NOMO-1 treated with dmso at 0.1 percent for 144 hours (cell line): ENCODE measurements at regions not wholly inside any gene's neighbourhood (a gene's known extent, or its start where the extent isn't known, plus 50 kb on each side); places are given as distances from the start of the nearest gene placed in this dataset.

Experiments
- DNase-seq: peaks from one replicate; lab custom pipeline; 2025; ENCODE audit not compliant: unreplicated experiment; lab: John Stamatoyannopoulos, UW

DNA sequence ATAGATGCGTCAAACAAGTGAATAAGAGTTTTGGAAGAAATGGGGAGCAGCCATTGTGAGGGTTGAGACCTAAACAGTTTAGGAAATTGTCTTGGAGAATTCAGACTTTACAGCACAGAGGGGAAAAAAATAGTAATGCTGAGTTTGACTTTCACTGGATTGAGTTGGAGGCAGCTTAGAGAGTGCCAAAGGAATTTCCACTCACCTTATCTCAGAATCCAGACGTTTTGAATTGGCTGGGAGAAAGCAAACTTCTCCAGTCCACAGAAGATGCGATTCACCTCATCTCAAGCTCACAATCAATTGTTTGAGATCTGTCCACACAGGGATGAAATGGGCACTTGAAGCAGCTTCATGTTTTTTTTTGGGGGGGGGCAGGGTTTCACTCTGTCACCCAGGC lies 663.5 kb upstream of the SALL1 start:
- DNase-seq = no peak

DNA sequence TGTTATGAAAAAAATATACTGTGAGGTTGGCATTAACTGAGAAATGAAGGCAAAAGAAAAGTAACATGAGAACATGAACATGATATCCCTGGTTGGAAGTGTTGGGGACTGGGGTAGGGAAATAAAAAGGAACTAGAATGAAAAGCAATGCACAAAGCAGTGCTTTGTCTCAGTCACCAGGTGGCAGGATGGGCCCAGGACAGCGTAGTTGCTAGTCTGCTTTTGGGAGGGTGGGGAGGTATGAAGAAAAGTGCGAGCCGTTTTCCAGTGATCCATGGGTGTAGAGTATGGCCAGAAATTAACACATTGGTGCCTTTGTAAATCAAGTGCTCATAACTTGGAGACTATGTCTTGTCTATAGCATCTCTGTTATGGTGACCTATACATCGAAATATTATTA lies 662.5 kb upstream of the SALL1 start:
- no peak for DNase-seq

DNA sequence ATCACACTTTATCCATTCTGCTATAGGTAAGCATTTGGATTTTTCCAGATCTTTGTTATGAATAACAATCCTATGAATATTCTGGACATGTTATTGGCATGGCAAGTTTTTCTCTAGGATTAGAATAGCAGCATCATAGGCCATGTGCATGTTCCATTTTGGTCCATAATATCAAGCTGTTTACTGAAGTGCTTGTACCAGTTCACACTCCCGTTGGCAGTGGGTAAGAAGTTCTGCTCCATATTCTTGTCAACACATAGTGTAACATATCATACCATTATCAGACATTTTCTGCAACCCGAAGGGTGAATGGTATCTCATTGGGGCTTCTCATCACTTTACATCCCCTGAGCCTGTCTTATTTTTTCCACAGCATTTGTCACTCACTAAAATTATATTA lies 661.9 kb upstream of the SALL1 start:
- no peak for DNase-seq

DNA sequence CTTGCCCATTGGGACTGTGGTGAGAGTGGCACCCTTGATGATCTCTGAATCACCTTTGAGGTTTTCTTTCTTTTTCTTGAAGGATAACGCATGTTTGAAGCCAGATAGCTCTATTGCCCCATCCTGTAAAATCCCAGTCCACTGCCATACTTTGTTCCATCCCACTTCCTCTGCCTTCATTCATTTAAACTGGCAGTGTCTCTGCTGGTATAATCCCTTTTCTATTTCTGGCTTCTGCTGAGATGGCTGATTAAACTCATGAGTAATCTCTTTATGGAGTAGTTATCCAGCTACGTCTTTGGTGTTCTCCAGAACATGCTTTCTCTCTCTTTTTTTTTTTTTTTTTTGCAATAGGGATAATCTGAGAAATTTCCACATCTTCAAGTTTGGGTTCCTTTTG lies 656.5 kb upstream of the SALL1 start:
- DNase-seq = no peak

DNA sequence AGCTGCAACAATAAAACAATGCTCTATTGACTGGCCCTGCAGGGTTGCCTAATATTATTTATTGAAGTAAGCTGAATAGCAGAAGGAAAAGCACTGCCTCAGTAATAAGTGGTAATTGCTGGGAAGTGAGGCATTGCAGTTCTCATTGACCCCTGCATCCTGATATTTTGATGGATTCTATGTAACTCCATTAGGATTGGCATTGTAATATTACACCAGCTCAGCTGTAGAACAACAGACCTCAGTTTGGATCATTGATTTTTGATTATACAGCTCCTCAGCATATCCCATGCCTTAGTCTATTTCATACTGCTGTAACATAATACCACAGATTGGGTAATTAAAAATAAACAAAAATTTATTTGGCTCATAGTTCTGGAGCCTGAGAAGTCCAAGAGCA lies 650.6 kb upstream of the SALL1 start:
- no peak for DNase-seq

DNA sequence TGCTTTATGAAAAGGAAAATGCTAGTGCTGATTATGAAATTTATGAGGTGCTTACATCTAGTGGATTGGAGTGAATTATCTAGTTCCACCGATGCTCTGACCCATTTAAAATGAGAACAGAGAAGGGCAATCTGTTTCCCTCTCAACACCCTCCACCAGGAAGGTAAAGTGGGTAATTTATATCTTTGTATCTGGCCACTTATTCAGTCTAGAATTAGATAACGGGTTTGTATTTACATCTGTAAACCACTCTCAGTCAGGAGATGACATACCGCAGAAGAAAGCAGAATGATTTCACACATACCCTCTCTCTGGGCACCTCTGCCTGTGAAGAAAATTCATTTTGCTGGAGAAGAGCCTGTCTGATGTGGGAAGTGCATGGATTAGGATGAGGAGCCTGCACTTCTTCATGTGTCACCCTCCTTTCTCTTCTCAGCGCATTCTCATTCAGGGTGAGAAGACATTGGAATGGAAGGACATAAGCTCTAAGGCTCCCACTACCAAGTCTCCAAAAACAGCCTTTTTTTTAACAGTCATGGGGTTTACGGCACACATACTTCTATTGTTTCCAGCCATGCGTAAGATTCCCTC lies 646.7 kb upstream of the SALL1 start:
- DNase-seq = no peak

DNA sequence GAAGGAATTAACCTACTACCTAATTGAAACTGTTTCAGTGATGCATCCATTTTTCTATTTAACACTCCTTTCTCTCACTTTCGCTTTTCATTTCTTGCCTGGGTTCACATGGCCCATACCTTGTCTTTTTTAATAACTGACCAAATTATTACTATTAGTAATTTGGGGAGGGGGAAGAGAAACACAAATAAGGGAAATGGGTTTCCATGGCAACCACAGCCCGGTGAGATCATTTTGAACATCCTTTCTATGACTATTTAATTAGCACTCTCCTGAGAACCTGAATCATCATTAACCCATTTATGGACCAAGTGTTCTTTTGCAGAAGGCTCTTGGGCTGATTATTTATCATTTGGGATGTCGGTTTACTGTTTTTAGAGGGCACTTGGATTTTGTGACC lies 628.2 kb upstream of the SALL1 start:
- no peak for DNase-seq

DNA sequence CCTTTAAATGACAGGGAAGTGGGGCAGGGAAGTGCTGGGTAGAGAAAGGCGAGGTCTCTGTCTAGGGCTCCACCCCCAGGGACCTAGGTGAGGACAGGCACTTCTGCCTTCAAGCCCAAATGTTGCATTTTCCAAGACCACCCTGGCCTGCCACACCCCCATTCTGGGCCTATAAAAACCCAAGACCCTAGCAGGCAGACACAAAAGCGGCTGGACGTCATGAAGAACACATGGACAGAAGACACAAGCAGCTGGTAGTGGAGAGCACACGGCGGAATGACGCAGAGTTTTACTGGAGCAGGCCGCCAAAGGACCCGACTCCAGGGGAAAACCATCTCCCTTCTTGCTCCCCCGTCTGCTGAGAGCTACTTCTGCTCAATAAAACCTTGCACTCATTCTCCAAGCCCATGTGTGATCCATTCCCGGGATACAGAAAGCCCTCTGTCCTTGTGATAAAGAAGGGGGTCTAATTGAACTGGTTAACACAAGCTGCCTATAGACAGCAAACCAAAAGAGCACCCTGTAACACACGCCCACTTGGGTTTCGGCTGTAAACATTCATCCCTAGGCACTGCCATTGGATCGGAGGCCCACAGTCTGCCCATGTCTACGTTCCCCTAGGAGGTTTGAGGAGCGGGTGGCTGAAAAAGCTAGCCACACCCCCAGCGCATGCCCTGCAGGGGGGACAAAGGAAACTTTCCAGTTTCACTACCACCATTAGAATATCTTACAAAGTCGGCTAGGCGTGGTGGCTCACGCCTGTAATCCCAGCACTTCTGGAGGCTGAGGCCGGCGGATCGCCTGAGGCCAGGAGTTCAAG lies 622.2 kb upstream of the SALL1 start:
- no peak for DNase-seq

DNA sequence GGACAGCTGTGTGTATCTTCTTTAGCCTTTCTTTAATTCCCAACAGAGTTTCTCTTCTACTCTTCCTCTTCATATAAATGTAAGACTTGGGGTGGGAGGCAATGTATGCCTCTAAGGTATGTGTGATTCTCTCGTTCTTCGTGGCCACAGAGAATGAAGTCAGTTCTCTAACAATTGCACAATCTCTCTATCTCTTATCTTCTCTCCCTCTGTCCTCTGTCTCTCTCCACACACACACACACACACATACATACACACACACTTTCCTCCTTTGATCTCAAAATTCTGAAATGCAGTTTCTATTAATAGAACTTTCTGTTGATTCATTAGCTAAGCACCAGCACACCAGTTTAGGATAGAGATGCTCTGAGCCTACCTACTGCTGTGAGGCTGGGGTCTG lies 615.7 kb upstream of the SALL1 start:
- DNase-seq = no peak

DNA sequence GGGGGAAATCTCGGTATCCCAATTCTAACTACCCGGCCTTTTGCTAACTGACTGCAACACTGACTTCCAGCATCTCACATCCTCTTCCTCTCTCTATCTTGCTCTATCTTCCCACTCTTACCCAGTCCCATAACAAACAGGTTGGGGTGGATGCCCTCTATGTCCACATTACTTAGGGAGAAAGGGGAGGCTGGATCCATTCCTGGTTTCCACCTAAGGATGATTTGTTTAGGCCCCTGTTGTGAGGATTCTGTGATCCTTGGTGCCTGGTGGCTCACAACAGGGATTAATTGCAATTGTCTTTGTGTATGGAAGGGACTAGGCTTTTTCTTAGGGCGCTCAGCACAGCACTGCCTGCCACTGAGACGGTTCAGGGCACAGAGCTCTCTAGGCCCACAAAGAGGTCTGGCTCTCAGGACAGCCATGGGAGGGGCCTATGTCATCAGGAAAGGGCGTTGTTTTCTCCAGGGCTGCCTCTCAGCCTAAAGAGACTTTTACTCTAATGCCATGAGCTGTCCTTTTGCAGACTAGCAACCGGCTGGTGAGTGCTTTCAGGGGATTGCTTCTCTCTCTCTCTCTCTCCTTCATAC lies 612.1 kb upstream of the SALL1 start:
- DNase-seq = no peak

DNA sequence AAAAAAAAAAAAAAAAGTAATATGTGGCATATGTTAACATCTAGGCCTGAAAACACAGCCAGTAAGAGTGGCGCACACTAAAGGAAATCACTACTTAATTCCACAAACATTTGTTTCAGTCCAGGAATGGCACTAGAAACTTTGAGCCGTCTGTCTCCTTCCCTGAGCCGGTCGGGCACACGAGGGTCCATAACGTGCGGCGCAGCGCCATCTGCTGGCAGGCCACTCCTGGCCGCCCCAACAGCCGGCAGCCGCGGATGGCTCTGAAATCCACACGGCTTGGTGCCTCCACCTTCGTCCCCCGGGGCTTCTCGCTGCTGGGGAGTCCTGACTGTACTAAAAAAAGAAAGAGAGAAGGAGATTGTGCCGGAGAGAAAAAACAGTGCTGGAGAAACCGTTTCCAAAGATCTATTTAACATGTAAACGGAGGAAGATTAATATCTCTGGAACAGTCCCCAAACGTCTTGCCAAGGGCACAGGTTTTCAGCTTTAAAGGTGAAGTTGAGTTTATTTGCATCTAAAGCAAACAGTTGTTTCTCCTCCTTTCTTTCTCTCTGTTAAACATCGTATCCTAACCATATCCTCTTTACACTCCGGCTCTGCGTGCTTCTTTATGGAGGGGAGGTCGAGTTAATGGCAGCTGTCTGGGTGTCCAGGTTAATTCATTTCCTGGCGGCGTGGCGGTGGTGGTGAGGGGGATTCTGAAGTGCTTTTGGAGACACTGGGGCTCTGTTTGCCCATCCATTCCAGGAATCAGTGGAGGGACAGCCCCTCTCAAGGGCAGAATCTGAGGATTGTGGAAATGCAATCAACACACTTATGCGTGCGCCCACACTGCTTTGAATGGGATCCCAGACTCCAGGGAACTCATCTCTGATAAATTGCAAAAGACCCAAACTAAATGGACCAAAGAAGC lies 611.3 kb upstream of the SALL1 start:
- peak; percentile 41 for DNase-seq

DNA sequence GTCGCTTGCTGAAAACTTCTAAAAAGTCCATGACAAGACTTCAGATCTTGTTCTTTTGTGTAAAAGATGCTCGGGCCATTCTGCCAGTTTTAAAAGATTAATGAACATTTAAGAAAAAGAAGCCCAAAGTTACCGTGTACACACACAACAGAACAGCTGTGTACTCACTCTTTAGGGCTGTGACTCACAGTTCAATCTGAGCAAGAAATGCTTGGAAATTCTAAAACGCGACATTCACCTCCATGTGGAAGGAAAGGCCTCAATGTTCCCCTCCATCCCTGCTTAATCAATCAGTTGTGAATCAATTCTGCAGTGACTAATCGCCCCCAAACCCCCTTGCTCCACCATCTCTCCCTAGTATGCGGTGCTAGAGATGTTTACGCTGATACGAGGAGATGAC lies 609.9 kb upstream of the SALL1 start:
- no peak for DNase-seq

DNA sequence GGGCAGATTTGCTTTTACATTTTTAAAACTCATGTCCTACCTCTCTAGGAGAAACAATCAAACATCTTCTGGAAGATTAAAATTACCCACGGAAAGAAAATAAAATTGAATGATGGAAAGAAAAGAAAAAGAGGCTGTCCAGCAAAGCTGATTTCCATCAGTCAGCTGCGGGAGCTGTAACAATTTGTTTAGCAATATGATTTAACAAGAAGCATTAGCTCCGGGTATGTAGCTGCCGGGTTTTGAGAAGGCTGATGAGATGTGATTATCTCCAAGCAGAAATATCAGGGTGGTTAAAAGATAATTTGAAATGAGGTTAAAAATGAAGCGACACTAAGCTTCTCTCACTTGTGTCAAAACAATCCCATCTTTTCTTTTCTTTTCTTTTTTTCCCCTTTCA lies 608.9 kb upstream of the SALL1 start:
- DNase-seq = no peak

DNA sequence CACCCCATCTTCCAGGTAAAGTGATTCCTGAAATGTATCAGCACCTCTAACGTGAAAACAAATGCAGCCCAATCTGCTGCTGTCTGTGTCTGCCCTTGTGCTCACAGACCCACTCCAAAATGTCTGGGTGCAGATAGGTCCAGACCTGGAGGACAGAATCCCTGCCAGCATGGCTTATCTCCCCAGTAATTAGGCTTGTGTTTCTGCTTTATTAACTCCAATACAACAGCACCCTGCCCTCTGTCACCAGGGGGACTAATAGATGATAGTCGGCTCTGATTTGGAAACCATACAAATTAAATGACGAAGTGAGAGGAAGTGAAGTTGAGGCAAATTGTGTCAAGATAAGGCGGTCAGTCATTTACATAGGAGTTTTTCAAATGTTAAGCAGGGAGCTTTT lies 608.3 kb upstream of the SALL1 start:
- DNase-seq = no peak

DNA sequence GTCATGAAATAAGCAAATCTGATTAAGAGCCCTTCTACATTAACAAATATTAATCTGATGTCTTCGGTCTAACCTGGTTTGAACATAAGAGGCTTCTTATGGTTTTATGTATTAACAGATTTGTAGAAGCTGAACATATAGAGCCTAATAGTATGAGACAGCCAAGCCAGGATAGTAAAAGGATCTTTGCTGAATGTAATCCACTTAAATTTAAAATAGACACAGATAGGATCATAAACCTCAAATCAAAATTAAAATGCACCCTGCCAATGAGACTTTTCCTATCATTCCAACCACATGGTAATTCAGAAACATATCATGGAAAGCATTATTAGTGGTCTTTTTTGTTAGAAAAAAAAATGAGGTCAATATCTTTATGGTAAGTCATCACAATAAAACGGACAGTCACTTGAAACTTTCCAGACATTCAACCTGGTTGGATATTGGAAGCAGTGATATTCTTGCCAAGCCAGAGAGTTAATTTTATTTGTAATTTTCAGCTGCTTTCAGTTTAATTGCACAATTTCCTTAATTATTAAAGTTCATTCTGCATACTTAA lies 606.9 kb upstream of the SALL1 start:
- no peak for DNase-seq

DNA sequence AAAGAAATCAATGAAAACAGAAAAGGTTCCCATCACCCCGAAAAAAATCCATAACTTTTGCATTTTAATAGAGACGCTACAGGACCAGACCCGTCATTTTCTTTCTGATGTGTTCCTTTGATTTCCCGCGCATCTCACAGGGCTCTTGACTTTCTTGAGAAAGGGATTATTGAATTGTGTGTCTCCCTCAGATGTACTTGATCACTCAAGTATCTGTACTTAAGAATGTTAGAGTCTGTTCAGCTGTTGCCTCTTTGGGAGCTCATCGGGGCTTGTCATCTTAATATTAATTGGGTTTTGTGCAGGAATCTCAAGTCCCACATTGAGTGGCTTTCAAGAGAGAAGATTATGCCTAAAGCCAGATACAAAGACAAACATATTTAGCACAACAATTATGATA lies 606.4 kb upstream of the SALL1 start:
- no peak for DNase-seq

DNA sequence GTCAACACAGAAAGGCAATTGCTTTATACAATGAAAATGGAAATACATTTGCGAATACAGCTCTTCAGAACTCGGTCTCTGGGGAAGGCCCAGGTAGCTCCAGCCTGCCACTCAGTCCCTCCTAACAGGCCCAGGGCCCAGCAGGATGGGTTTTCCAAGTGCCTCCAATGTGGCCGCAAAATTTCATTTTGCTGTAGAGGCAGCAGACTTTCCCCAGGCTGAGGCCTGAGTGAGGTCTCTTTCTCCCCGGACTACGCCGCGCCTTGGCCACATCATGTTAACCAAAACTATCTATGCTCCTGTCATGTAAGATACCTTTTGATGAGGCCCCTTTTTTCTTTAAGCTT lies 606.0 kb upstream of the SALL1 start:
- DNase-seq = no peak

DNA sequence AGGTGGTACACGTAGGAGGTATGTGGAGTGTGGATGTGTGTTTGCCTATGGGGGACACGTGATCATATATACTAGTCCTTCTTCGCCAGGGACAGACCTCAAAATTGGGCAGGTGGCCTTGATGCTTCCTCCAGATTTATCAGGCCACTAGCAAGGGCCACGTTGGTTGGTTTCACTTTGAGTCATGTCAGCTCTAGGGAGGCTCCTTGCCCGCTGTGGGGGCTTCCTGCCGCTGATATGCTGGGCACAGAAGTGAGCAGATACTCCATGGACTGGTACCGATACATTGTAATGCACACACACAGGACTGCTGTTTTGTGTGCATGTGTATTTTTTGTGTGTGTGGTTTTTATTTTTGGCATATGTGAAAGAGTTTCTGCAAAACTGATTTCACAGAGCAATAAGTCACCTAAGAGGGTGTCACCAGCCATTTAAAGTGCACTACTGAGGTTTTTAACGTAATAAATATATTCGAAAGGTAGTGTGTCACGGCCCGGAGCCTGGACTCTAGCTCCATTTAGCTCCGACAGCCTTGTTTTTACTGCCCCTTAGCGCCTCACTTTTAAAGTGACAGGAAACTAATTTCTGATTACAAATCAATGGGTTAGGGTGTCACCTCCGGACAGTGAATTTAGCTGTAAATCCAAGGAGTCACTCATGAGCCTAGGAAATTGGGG lies 605.5 kb upstream of the SALL1 start:
- DNase-seq = no peak

DNA sequence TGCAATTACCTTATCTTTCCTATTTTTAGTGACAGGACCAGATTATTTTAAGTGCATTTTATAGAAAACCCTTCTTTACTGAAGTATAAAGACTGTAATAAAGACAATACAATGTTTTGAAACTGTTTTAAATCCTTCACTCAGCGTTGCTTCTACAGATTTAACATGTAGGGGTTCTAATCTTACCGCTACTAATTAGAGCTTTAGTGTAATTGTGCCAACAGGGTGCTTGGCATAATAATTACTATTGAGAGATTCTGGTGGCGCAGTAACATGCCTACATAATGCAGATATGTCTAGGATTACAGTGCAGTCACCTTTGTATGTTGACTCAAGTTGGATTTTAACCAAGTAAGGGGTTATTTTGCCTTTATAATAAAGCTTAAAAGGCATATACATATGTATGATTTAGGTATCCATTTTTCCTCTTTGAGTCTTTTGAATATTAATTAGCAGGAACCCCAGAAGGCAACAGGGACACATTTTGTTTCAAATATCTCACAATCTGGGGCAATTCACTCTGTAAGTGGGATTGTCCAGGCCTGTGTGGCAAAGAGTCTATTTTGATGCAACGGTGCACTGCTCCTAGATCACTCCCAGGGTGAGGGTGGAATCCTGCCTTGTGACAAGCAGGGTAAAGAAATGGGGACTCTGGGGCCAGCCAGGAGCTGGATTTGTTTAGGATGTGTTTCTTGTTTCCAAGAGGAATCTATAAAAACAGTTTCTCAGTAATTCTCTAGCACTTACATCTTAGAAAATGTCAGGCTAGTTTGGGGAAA lies 604.7 kb upstream of the SALL1 start:
- no peak for DNase-seq

DNA sequence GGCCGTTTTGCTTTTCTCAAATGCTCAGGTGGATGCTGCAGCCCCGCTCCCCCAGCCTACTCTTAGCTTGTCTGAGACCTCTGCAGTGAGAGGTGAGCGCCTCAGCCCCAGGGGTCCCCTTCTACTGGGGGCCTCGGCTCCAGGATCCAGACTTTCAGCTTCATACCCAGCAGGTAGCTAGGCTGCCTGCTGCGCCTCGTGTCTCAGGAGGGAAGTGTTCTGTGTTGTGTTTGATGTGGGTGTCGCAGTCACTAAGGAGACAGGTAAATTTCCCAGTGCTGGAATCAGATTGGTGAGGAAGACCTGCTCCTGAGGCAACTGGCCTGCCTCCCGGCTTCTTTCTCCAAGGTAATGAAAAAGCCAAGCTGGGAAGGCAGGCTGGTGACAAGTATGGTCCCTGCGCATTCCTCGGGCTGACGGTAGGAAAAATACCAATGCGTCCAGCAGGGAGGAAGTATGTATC lies 604.0 kb upstream of the SALL1 start:
- no peak for DNase-seq
